ENCODE measurements at regions not wholly inside any gene's neighbourhood (a gene's known extent, or its start where the extent isn't known, plus 50 kb on each side); places are given as distances from the start of the nearest gene placed in this dataset.

DNA sequence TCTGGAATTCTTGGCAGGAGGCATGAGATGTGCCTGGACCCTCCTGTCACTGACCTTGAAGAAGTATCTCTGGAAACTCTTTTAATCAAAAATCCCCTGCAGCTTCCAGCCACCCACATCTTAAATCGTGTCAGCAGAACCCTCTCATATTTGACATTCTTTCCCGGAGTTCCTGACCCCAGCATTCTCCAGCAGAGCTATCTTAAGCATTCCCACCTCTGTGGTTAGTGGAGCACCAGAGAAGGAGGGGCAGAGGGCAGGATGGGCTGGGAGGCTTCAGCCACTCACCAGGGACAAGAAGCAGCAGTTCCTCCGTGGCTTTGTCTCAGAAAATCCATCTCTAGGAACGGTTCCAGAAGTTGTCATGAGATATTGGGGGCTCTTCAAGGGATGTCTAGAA is 149.9 kb downstream of the RGS9 start:
- TF ChIP-seq SP1 (IDR thresholded peaks at IDR 0.05) (no peak), LEF1 (IDR thresholded peaks at IDR 0.05; ENCODE audit: borderline replicate concordance) (no peak), TARDBP (IDR thresholded peaks at IDR 0.05) (no peak), CTBP1 (IDR thresholded peaks at IDR 0.05; ENCODE audit: borderline replicate concordance) (no peak), BHLHE40 (IDR thresholded peaks at IDR 0.05; ENCODE audit: borderline replicate concordance) (no peak), NFRKB (IDR thresholded peaks at IDR 0.05) (no peak), HDGF (IDR thresholded peaks at IDR 0.05; ENCODE audit: borderline replicate concordance) (no peak), FOXM1 (IDR thresholded peaks at IDR 0.05; ENCODE audit: borderline replicate concordance) (no peak), FOXK2 (IDR thresholded peaks at IDR 0.05) (no peak), ZNF384 (IDR thresholded peaks at IDR 0.05) (no peak), FOXA1 (IDR thresholded peaks at IDR 0.05) (no peak), SUZ12 (IDR thresholded peaks at IDR 0.05) (no peak)

Data from HEK293T (cell line).